Mesendoderm (in vitro differentiated cells): ENCODE measurements at regions not wholly inside any gene's neighbourhood (a gene's known extent, or its start where the extent isn't known, plus 50 kb on each side); places are given as distances from the start of the nearest gene placed in this dataset. TPM values are rescaled to one million over a fixed set of nuclear protein-coding genes. Genes with fewer than 3 reads are reported as not detected.

Experiments
- DNase-seq: peaks from one replicate; pipeline ENCODE4 v3.0.0; 2013
- H2AK5ac ChIP-seq: 2 replicates; pipeline ENCODE4 v1.6.1; 2013; ENCODE audit warnings: low read length, inconsistent platforms
- H2BK120ac ChIP-seq: 2 replicates; pipeline ENCODE4 v1.6.1; 2013; ENCODE audit warnings: low read depth, mild to moderate bottlenecking, low read length, moderate library complexity, mixed read lengths
- H2BK15ac ChIP-seq: replicated peaks from 2 replicates; pipeline ENCODE4 v1.6.1; 2013; ENCODE audit warnings: low read depth, mild to moderate bottlenecking, moderate library complexity
- H2BK5ac ChIP-seq: 2 replicates; pipeline ENCODE4 v1.6.1; 2013; ENCODE audit warnings: low read length, inconsistent platforms
- H3K18ac ChIP-seq: 2 replicates; pipeline ENCODE4 v1.6.1; 2013; ENCODE audit warnings: mild to moderate bottlenecking, low read length, mixed read lengths
- H3K23ac ChIP-seq: one replicate; pipeline ENCODE4 v1.6.1; 2013; ENCODE audit warnings: low read length
- H3K27ac ChIP-seq: 2 replicates; pipeline ENCODE4 v1.5.1; 2013; ENCODE audit warnings: low read depth, mild to moderate bottlenecking, inconsistent platforms, low read length, moderate library complexity
- H3K27me3 ChIP-seq: 2 replicates; pipeline ENCODE4 v1.6.1; 2013; ENCODE audit warnings: low read length, control low read depth, mild to moderate bottlenecking, inconsistent platforms; ENCODE audit not compliant: insufficient read depth, poor library complexity
- H3K36me3 ChIP-seq: 2 replicates; pipeline ENCODE4 v1.6.1; 2013; ENCODE audit warnings: low read length, inconsistent platforms; ENCODE audit not compliant: control insufficient read depth, insufficient read depth
- H3K4ac ChIP-seq: one replicate; pipeline ENCODE4 v1.6.1; 2013; ENCODE audit warnings: low read depth, mild to moderate bottlenecking, low read length, moderate library complexity
- H3K4me1 ChIP-seq: 2 replicates; pipeline ENCODE4 v1.6.1; 2013; ENCODE audit warnings: low read depth, low read length, inconsistent platforms; ENCODE audit not compliant: control insufficient read depth
- H3K4me2 ChIP-seq: 2 replicates; pipeline ENCODE4 v1.6.1; 2013; ENCODE audit warnings: low read length
- H3K4me3 ChIP-seq: 2 replicates; pipeline ENCODE4 v1.5.1; 2013; ENCODE audit warnings: mild to moderate bottlenecking, low read length
- H3K56ac ChIP-seq: one replicate; pipeline ENCODE4 v1.6.1; 2013; ENCODE audit warnings: low read length
- H3K79me1 ChIP-seq: 2 replicates; pipeline ENCODE4 v1.6.1; 2013; ENCODE audit warnings: low read length, inconsistent platforms
- H3K79me2 ChIP-seq: 2 replicates; pipeline ENCODE4 v1.6.1; 2013; ENCODE audit warnings: mild to moderate bottlenecking, low read length; ENCODE audit not compliant: control insufficient read depth, insufficient read depth
- H3K9ac ChIP-seq: 2 replicates; pipeline ENCODE4 v1.6.1; 2013; ENCODE audit warnings: low read length, inconsistent platforms
- H4K5ac ChIP-seq: one replicate; pipeline ENCODE4 v1.6.1; 2013; ENCODE audit warnings: low read length
- H4K8ac ChIP-seq: one replicate; pipeline ENCODE4 v1.6.1; 2013; ENCODE audit warnings: low read depth, mild to moderate bottlenecking, control low read depth, low read length, moderate library complexity
- whole genome bisulfite sequencing: extraction: QIAGEN DNeasy Blood & Tissue Kit; methylation state at CpG from one replicate; pipeline ENCODE4 v1.1.7; 2013; ENCODE audit warnings: low lambda C conversion rate, missing lambda C conversion rate; ENCODE audit not compliant: insufficient coverage; ENCODE audit errors: extremely low coverage; 5-methylcytosine and 5-hydroxymethylcytosine counted together
- small RNA-seq: library from polyadenylated mRNA; stranded (forward); fragments of <200 nt; extraction: miRNeasy Mini kit (QIAGEN cat#:217004); gene quantifications from one replicate; pipeline ENCODE3, GENCODE V24; 2013; ENCODE audit not compliant: insufficient read depth

DNA sequence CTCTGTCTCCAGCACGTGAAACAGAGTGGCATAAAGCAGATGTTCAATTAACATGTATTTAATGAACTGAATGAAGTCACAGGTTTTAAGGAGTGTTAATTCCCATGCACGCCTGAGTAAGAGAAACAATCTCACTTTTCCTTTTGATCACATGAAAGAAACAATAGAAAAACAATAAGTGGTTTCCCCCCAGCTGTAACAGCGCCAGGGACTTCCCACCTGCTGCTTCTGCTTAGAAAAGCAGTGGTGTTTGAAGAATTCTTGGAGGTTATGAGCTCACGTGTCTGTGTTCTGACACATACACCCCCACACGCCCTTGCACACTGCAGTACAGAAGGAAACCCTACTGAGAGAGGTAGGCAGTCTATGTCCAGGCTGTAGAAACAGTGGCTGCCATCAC is 51.3 kb upstream of the FRMD4A start:
- Histone ChIP-seq H3K4me3 (no peak overlapping the region), H3K4ac (no peak overlapping the region), H3K23ac (no peak overlapping the region), H3K79me1 (no peaks in the 10 kb centered on the region), H3K18ac (no peak overlapping the region), H4K5ac (no peak overlapping the region), H2BK5ac (no peak overlapping the region), H3K4me2 (no peak overlapping the region), H3K36me3 (no peaks in the 10 kb centered on the region), H3K4me1 (no peaks in the 10 kb centered on the region), H3K27ac (no peak overlapping the region), H3K56ac (no peak overlapping the region), H2BK15ac (no peak overlapping the region), H4K8ac (no peak overlapping the region), H3K79me2 (no peaks in the 10 kb centered on the region), H2BK120ac (no peak overlapping the region), H3K27me3 (no peaks in the 10 kb centered on the region), H2AK5ac (no peak overlapping the region), H3K9ac (no peak overlapping the region)
- DNase-seq: no peak
- WGBS: no CpG with 5 or more reads among the region's 5 CpGs

GRCh38 chr10:14381475-14381874 is 50.8 kb upstream of the FRMD4A start:
- no peak overlapping the region for H3K56ac ChIP-seq
- H3K79me2 ChIP-seq: no peaks in the 10 kb centered on the region
- no peak overlapping the region for H3K27ac ChIP-seq
- no peak overlapping the region for H4K5ac ChIP-seq
- no CpG with 5 or more reads among the region's 2 CpGs for WGBS
- no peak overlapping the region for H3K4ac ChIP-seq
- H2AK5ac ChIP-seq: no peak overlapping the region
- peak; percentile 13 for DNase-seq
- H3K79me1 ChIP-seq: no peaks in the 10 kb centered on the region
- no peaks in the 10 kb centered on the region for H3K36me3 ChIP-seq
- H3K23ac ChIP-seq: no peak overlapping the region
- no peak overlapping the region for H2BK5ac ChIP-seq
- no peaks in the 10 kb centered on the region for H3K4me1 ChIP-seq
- no peak overlapping the region for H2BK15ac ChIP-seq
- no peak overlapping the region for H4K8ac ChIP-seq
- no peak overlapping the region for H3K4me2 ChIP-seq
- no peak overlapping the region for H3K9ac ChIP-seq
- no peak overlapping the region for H3K18ac ChIP-seq
- no peak overlapping the region for H2BK120ac ChIP-seq
- H3K4me3 ChIP-seq: no peak overlapping the region
- H3K27me3 ChIP-seq: no peaks in the 10 kb centered on the region

GRCh38 chr10:14380746-14381145 is 50.0 kb upstream of the FRMD4A start:
- H3K4me2 ChIP-seq: no peak overlapping the region
- H3K18ac ChIP-seq: no peak overlapping the region
- H3K4ac ChIP-seq: no peak overlapping the region
- no peaks in the 10 kb centered on the region for H3K79me2 ChIP-seq
- no peaks in the 10 kb centered on the region for H3K4me1 ChIP-seq
- no peak overlapping the region for H2AK5ac ChIP-seq
- H3K79me1 ChIP-seq: no peaks in the 10 kb centered on the region
- no peaks in the 10 kb centered on the region for H3K36me3 ChIP-seq
- no peak overlapping the region for H2BK120ac ChIP-seq
- no peak overlapping the region for H3K23ac ChIP-seq
- WGBS: no CpG with 5 or more reads among the region's 1 CpG
- H3K27ac ChIP-seq: no peak overlapping the region
- H3K4me3 ChIP-seq: no peak overlapping the region
- no peaks in the 10 kb centered on the region for H3K27me3 ChIP-seq
- H3K56ac ChIP-seq: no peak overlapping the region
- DNase-seq: no peak
- H2BK15ac ChIP-seq: no peak overlapping the region
- no peak overlapping the region for H4K8ac ChIP-seq
- H3K9ac ChIP-seq: no peak overlapping the region
- H2BK5ac ChIP-seq: no peak overlapping the region
- H4K5ac ChIP-seq: no peak overlapping the region

Small RNA genes lying in the stretch of these regions (small RNA-seq; reads per million reads assigned to genes)
- gene MIR1265 (not detected), gene MIR4293 (not detected)
